Tibial nerve (tissue), 4 donors: ENCODE measurements at regions not wholly inside any gene's neighbourhood (a gene's known extent, or its start where the extent isn't known, plus 50 kb on each side); places are given as distances from the start of the nearest gene placed in this dataset.

Experiments
- DNase-seq, 2 donors: peaks; one replicate each; pipeline ENCODE4 v3.0.0-alpha.2; 2019; ENCODE audit warnings: low spot score in 2 of 2
- H3K27ac ChIP-seq, 4 donors: fragments of 200-600 bp; sonication (generic) in 3 of 4; one replicate each; pipeline ENCODE4 v1.5.1; 2017 to 2019; ENCODE audit warnings: mild to moderate bottlenecking in 1 of 4
- H3K27me3 ChIP-seq, 2 donors: fragments of 200-600 bp; sonication (generic) in 1 of 2; one replicate each; pipeline versions ENCODE4 v1.5.1 to v1.6.0; 2017 to 2019
- H3K36me3 ChIP-seq, 3 donors: fragments of 200-600 bp; sonication (generic); one replicate each; pipeline ENCODE4 v1.5.1; 2018 to 2019
- H3K4me1 ChIP-seq, 4 donors: fragments of 200-600 bp; sonication (generic) in 3 of 4; one replicate each; pipeline ENCODE4 v1.5.1; 2017 to 2019
- H3K4me3 ChIP-seq, 4 donors: fragments of 200-600 bp; sonication (generic) in 3 of 4; one replicate each; pipeline ENCODE4 v1.5.1; 2017 to 2019; ENCODE audit warnings: mild to moderate bottlenecking in 1 of 4, moderate library complexity in 1 of 4
- H3K9me3 ChIP-seq, 4 donors: fragments of 200-600 bp; sonication (generic) in 3 of 4; one replicate each; pipeline ENCODE4 v1.5.1; 2017 to 2019
- EP300 ChIP-seq, 2 donors: sonication (generic); formaldehyde crosslinking; IDR thresholded peaks; one replicate each; pipeline ENCODE4 v1.6.1; 2017; ENCODE audit warnings: antibody characterized with exemption in 2 of 2, mild to moderate bottlenecking in 1 of 2
- POLR2A ChIP-seq, 2 donors: fragments of 450-650 bp; IDR thresholded peaks; one replicate each; pipeline ENCODE4 v1.6.1; 2017; ENCODE audit warnings: antibody characterized with exemption in 2 of 2, mild to moderate bottlenecking in 2 of 2, moderate library complexity in 2 of 2
- WGBS, 2 donors: methylation state at CpG; one replicate each; pipeline ENCODE4 v1.1.5; 2018; 5-methylcytosine and 5-hydroxymethylcytosine counted together
- TF ChIP-seq, protein P1 (sequence below), 5 experiments: fragments of 200-600 bp in 3 of 5; fragments of 450-650 bp in 2 of 5; sonication (generic) in 3 of 5; IDR thresholded peaks; one replicate each; pipeline ENCODE4 v1.5.1; 2016 to 2019; ENCODE audit warnings: antibody characterized with exemption in 5 of 5, mild to moderate bottlenecking in 3 of 5, moderate library complexity in 2 of 5

DNA sequence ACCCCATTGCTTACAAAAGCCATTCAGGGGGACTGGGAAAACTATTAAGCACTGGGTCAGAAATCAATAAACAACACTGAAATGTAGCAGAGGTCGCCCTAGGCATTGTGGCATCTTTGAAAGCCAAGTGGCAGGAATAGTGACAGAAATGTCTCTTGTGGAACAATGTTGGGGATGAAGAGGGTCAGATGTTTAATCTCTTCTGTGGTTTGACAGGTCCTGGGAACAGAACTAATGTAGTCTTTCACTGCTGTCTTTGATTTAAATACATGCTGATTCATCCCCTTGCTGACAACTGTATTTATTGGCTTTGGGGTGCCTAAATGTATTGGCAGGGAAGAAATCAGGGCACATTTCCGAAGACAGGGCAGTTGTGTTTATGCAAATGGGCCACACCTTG is 194.8 kb downstream of the ATG4C start:
- whole genome bisulfite sequencing, 2 donors: 87 to 93% methylated on average over 2 of the region's 2 CpGs
- Histone ChIP-seq H3K4me3 (no peak overlapping the region), H3K9me3 (no peaks in the 10 kb centered on the region), H3K36me3 (no peaks in the 10 kb centered on the region), H3K4me1 (no peaks in the 10 kb centered on the region), H3K27ac (no peak overlapping the region), H3K27me3 (no peaks in the 10 kb centered on the region)
- no peak for DNase-seq
- TF ChIP-seq POLR2A (IDR thresholded peaks at IDR 0.05) (no peak), EP300 (IDR thresholded peaks at IDR 0.05) (no peak)
- TF ChIP-seq, protein P1, sequence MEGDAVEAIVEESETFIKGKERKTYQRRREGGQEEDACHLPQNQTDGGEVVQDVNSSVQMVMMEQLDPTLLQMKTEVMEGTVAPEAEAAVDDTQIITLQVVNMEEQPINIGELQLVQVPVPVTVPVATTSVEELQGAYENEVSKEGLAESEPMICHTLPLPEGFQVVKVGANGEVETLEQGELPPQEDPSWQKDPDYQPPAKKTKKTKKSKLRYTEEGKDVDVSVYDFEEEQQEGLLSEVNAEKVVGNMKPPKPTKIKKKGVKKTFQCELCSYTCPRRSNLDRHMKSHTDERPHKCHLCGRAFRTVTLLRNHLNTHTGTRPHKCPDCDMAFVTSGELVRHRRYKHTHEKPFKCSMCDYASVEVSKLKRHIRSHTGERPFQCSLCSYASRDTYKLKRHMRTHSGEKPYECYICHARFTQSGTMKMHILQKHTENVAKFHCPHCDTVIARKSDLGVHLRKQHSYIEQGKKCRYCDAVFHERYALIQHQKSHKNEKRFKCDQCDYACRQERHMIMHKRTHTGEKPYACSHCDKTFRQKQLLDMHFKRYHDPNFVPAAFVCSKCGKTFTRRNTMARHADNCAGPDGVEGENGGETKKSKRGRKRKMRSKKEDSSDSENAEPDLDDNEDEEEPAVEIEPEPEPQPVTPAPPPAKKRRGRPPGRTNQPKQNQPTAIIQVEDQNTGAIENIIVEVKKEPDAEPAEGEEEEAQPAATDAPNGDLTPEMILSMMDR (IDR thresholded peaks at IDR 0.05): no peak

DNA sequence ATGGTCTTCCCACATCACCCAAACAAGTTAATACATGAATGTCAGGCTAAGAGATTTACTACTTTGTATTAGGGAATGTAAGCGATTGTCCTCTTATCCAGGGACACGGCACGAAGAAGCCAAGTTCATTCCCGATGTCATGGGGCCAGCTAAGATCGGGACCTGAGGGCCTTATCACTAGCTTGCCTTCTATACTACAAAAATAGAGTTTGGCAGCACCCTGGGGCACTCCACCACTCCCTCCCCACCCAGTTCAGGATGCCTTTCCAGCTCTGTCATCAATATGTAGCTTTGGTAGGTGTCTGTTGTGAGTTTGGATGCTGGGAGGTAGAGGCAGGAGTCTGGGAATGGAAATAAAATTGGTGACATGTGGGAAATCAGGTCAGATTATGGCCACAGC is 197.5 kb downstream of the ATG4C start:
- TF ChIP-seq POLR2A (IDR thresholded peaks at IDR 0.05): no peak
- Histone ChIP-seq H3K27ac (no peak overlapping the region), H3K9me3 (no peaks in the 10 kb centered on the region), H3K27me3 (no peaks in the 10 kb centered on the region), H3K36me3 (no peaks in the 10 kb centered on the region), H3K4me1 (no peaks in the 10 kb centered on the region), H3K4me3 (no peak overlapping the region)
- DNase-seq: no peak
- 98% methylated on average over 5 of the region's 5 CpGs for WGBS, 2 donors

DNA sequence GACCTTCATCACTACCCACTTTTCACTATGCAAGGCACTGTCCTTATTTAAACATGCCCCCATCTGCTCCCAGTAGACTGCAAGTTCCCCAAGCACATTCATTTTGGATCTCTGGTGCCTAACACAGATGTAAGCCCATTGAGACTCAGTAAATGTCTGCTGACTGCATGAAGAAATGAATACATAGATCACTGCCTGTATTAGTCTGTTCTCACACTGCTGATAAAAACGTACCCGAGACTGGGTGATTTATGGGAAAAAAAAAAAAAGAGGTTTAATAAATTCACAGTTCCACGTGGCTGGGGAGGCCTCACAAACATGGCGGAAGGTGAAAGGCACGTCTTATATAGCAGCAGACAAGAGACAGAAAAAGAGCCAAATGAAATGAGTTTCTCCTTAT is 204.9 kb downstream of the ATG4C start:
- no peak overlapping the region for H3K27ac ChIP-seq
- H3K36me3 ChIP-seq: no peaks in the 10 kb centered on the region
- H3K4me3 ChIP-seq: no peak overlapping the region
- no peaks in the 10 kb centered on the region for H3K9me3 ChIP-seq
- peaks cover 0 to 2% of the 10 kb centered on the region in 2 donors for H3K27me3 ChIP-seq
- no peak for DNase-seq
- WGBS, 2 donors: 85% methylated on average over 5 of the region's 5 CpGs
- TF ChIP-seq, protein P1 (IDR thresholded peaks at IDR 0.05): no peak
- TF ChIP-seq EP300 (IDR thresholded peaks at IDR 0.05) (no peak), POLR2A (IDR thresholded peaks at IDR 0.05) (no peak)
- no peaks in the 10 kb centered on the region for H3K4me1 ChIP-seq

DNA sequence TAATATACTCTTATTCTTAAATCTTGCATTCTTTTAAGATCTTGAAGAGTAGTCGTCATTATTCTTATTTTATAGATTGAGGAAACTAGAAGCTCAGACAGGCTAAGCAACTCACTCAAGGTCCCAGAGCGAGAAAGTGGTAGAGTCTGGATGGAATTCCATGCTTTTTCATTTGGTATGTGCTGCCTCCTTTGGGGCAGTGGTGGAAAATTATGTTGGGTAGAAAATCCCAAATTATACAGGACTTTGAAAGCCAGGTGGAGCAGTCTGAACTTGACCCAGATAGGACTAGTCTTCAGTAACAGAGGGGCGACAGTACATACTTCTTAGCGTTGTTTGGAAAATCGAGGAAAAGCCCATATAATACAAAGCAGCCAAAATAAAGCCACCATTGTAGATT is 205.6 kb downstream of the ATG4C start:
- no peaks in the 10 kb centered on the region for H3K4me1 ChIP-seq
- no peak overlapping the region for H3K4me3 ChIP-seq
- H3K27ac ChIP-seq: no peak overlapping the region
- H3K36me3 ChIP-seq: no peaks in the 10 kb centered on the region
- no peak for DNase-seq
- 82 to 83% methylated on average over 5 of the region's 5 CpGs for WGBS, 2 donors
- no peak for TF ChIP-seq EP300 (IDR thresholded peaks at IDR 0.05)
- TF ChIP-seq, protein P1 (IDR thresholded peaks at IDR 0.05): no peak
- TF ChIP-seq POLR2A (IDR thresholded peaks at IDR 0.05): no peak
- no peaks in the 10 kb centered on the region for H3K9me3 ChIP-seq
- peaks cover 0 to 3% of the 10 kb centered on the region in 2 donors for H3K27me3 ChIP-seq

DNA sequence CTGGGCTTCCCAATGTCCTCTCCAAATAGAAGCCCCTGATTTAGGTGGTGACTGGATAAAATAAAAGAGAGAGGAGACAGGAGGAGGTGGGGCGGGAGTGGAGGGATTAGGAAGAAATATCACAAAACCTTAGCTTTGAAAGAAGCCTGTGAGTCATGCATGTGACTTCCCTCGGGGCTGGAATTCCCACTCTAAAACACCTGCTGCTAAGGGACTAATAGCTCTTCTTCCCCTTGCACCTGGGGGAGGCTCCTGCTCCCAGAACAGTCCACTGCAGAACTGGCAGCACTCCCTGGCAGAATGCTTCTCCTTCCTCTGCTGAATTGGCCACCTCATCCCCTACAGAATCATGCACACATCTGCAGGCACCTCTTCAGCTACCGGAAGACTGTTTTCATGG is 207.2 kb downstream of the ATG4C start:
- WGBS, 2 donors: 70 to 77% methylated on average over 3 of the region's 3 CpGs
- H3K9me3 ChIP-seq: no peaks in the 10 kb centered on the region
- no peaks in the 10 kb centered on the region for H3K36me3 ChIP-seq
- no peaks in the 10 kb centered on the region for H3K4me1 ChIP-seq
- peaks cover 0 to 3% of the 10 kb centered on the region in 2 donors for H3K27me3 ChIP-seq
- DNase-seq: no peak
- TF ChIP-seq POLR2A (IDR thresholded peaks at IDR 0.05) (no peak), EP300 (IDR thresholded peaks at IDR 0.05) (no peak)
- TF ChIP-seq, protein P1 (IDR thresholded peaks at IDR 0.05): no peak
- H3K27ac ChIP-seq: no peak overlapping the region
- H3K4me3 ChIP-seq: no peak overlapping the region

DNA sequence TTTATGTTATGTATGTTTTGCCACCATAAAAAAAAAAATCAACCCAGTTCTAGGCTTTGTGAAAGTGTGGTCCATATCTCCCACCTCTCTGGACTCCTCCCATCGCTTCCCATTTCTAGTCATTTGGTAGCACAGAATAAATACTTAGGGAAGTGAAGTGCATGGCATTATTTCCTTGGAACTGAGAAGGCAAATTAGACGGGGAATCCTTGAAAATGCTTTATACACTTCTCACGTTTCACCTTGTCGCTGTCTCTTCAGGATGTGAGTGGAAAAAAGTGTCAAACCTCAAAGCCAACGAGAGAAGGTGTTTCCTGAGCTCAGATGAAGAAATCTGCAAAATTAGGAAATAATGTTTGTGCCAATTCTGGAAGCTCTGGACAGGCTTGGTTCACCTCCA is 209.9 kb downstream of the ATG4C start:
- no peak for TF ChIP-seq POLR2A (IDR thresholded peaks at IDR 0.05)
- no peak for TF ChIP-seq EP300 (IDR thresholded peaks at IDR 0.05)
- TF ChIP-seq, protein P1 (IDR thresholded peaks at IDR 0.05): no peak
- no peaks in the 10 kb centered on the region for H3K9me3 ChIP-seq
- no peaks in the 10 kb centered on the region for H3K4me1 ChIP-seq
- no peak for DNase-seq
- H3K4me3 ChIP-seq: no peak overlapping the region
- no peaks in the 10 kb centered on the region for H3K36me3 ChIP-seq
- 76 to 80% methylated on average over 5 of the region's 5 CpGs for WGBS, 2 donors
- no peak overlapping the region for H3K27ac ChIP-seq
- peaks cover 0 to 3% of the 10 kb centered on the region in 2 donors for H3K27me3 ChIP-seq
